K562 (cell line): ENCODE measurements at regions not wholly inside any gene's neighbourhood (a gene's known extent, or its start where the extent isn't known, plus 50 kb on each side); places are given as distances from the start of the nearest gene placed in this dataset.

Source experiments
- ATAC-seq: fragments of 200-7000 bp; cut with Tn5 transposase; 3 replicates; pipeline ENCODE4 v1.9.1; 2020; ENCODE audit warnings: moderate library complexity
- BruUV-seq: library from RNA; stranded (reverse); fragments of 400-500 nt; replicated peaks from 2 replicates; lab custom pipeline; 2021; lab: Mats Ljungman, UMichigan
- CTCF ChIA-PET: fragments of 300-600 bp; formaldehyde crosslinking; extraction: SDS; loops from one replicate; lab custom pipeline; 2021; ENCODE audit warnings: low intra/inter-chr PET ratio; lab: Yijun Ruan, JAX
- POLR2A ChIA-PET: fragments of 300-600, 350-650 bp; sonication (Branson Sonifier 250); formaldehyde crosslinking; extraction: SDS; loops from one replicate; lab custom pipeline; 2021; ENCODE audit warnings: antibody characterized with exemption, inconsistent platforms; lab: Yijun Ruan, JAX
- DNase-seq, 4 experiments: peaks; one replicate each; pipeline versions ENCODE4 v3.0.0 to v3.0.0-alpha.2; 2011 to 2018; ENCODE audit warnings: low spot score in 3 of 4, mixed read lengths in 3 of 4; ENCODE audit errors: extremely low read depth in 1 of 4
- FAIRE-seq: peaks from 2 replicates; lab custom pipeline; 2011; peaks lifted over from hg19 to GRCh38; lab: Jason Lieb, UNC
- H2AFZ ChIP-seq: 2 replicates; pipeline ENCODE4 v1.6.0; 2011; ENCODE audit warnings: low read depth, low read length, control low read depth, inconsistent platforms
- H3K27ac ChIP-seq: fragments of 200-600 bp; 3 replicates; pipeline ENCODE4 v1.8.0; 2011; ENCODE audit warnings: low read depth, mild to moderate bottlenecking, control low read depth, inconsistent platforms, low read length, moderate library complexity, mixed read lengths; ENCODE audit errors: extremely low read depth
- H3K27me3 ChIP-seq, 2 experiments: fragments of 300-600 bp in 1 of 2; 2 replicates in 1 of 2; 3 replicates in 1 of 2; pipeline versions ENCODE4 v1.6.0 to v1.8.0; 2011; ENCODE audit warnings: inconsistent platforms in 2 of 2, low read length in 2 of 2, mild to moderate bottlenecking in 1 of 2, mixed read lengths in 1 of 2, moderate library complexity in 1 of 2; ENCODE audit not compliant: control insufficient read depth in 2 of 2, insufficient read depth in 2 of 2
- H3K36me3 ChIP-seq: fragments of 300-600 bp; 3 replicates; pipeline ENCODE4 v1.8.0; 2011; ENCODE audit warnings: mild to moderate bottlenecking, low read length, inconsistent platforms; ENCODE audit not compliant: control insufficient read depth, insufficient read depth
- H3K4me1 ChIP-seq, 2 experiments: fragments of 200-600 bp in 1 of 2; replicated peaks in 1 of 2; 2 replicates in 1 of 2; 3 replicates in 1 of 2; pipeline versions ENCODE4 v1.5.1 to v1.8.0; 2011; ENCODE audit warnings: inconsistent platforms in 2 of 2, low read length in 2 of 2, mild to moderate bottlenecking in 1 of 2, mixed read lengths in 1 of 2, moderate library complexity in 1 of 2; ENCODE audit not compliant: control insufficient read depth in 2 of 2, insufficient read depth in 2 of 2
- H3K4me2 ChIP-seq: 2 replicates; pipeline ENCODE4 v1.6.1; 2011; ENCODE audit warnings: low read length, control low read depth, inconsistent platforms, mixed read lengths; ENCODE audit not compliant: insufficient read depth
- H3K4me3 ChIP-seq: fragments of 200-600 bp; sonication (generic), shearing (Covaris generic); 2 replicates; pipeline ENCODE4 v1.5.1; 2016; ENCODE audit warnings: control low read depth, inconsistent platforms
- H3K79me2 ChIP-seq: fragments of 200-600 bp; 3 replicates; pipeline ENCODE4 v1.8.0; 2011; ENCODE audit warnings: low read length, inconsistent platforms; ENCODE audit not compliant: control insufficient read depth, insufficient read depth
- H3K9ac ChIP-seq, 2 experiments: 2 replicates each; pipeline versions ENCODE4 v1.6.0 to v1.6.1; 2011; ENCODE audit warnings: low read depth in 2 of 2, low read length in 2 of 2, control low read depth in 1 of 2, inconsistent platforms in 1 of 2, mild to moderate bottlenecking in 1 of 2, mixed read lengths in 1 of 2; ENCODE audit not compliant: insufficient read depth in 1 of 2
- H3K9me1 ChIP-seq: one replicate; pipeline ENCODE4 v1.6.0; 2011; ENCODE audit warnings: inconsistent platforms, mild to moderate bottlenecking, low read length, moderate library complexity; ENCODE audit not compliant: control insufficient read depth, insufficient read depth
- H3K9me3 ChIP-seq: replicated peaks from 2 replicates; pipeline ENCODE4 v1.5.1; 2011; ENCODE audit warnings: low read depth, low read length, inconsistent platforms; ENCODE audit not compliant: control insufficient read depth, insufficient read depth
- H4K20me1 ChIP-seq: replicated peaks from 2 replicates; pipeline ENCODE4 v1.6.1; 2011; ENCODE audit warnings: low read length, inconsistent platforms, mixed read lengths; ENCODE audit not compliant: control insufficient read depth, insufficient read depth
- ATF1 ChIP-seq, 2 experiments: fragments of 450-650 bp in 1 of 2; IDR thresholded peaks; 2 replicates each; pipeline ENCODE4 v1.6.1; 2016; ENCODE audit warnings: missing compliant biosample characterization in 1 of 2, missing genetic modification characterization in 1 of 2
- ATF7 ChIP-seq: fragments of 450-650 bp; IDR thresholded peaks from 2 replicates; pipeline ENCODE4 v1.7.1; 2014; ENCODE audit warnings: mild to moderate bottlenecking, moderate library complexity
- CHD2 ChIP-seq: IDR thresholded peaks from 2 replicates; pipeline ENCODE4 v1.6.1; 2011; ENCODE audit warnings: low read depth, low read length
- E2F5 ChIP-seq: sonication (generic); formaldehyde crosslinking; IDR thresholded peaks from 2 replicates; pipeline ENCODE4 v1.8.0; 2022; ENCODE audit warnings: mild to moderate bottlenecking, missing genetic modification reagents
- FOXK1 ChIP-seq: sonication (generic); formaldehyde crosslinking; IDR thresholded peaks from 2 replicates; pipeline ENCODE4 v1.8.0; 2022; ENCODE audit warnings: missing genetic modification reagents, mild to moderate bottlenecking, borderline replicate concordance
- HLTF ChIP-seq: fragments of 450-650 bp; IDR thresholded peaks from 2 replicates; pipeline ENCODE4 v1.6.1; 2016
- IRF9 ChIP-seq: fragments of 450-650 bp; IDR thresholded peaks from 2 replicates; pipeline ENCODE4 v1.6.1; 2016; ENCODE audit warnings: missing biosample characterization, missing genetic modification characterization
- MEF2D ChIP-seq: conservative IDR thresholded peaks from 2 replicates; pipeline ENCODE4 v1.6.1; 2016; ENCODE audit warnings: low read depth, missing genetic modification characterization, missing compliant biosample characterization
- MLLT1 ChIP-seq, 2 experiments: fragments of 450-650 bp; IDR thresholded peaks; 2 replicates each; pipeline ENCODE4 v1.6.1; 2016
- NR0B1 ChIP-seq: fragments of 450-650 bp; IDR thresholded peaks from one replicate; pipeline ENCODE4 v1.6.1; 2018; ENCODE audit warnings: mild to moderate bottlenecking, moderate library complexity; ENCODE audit not compliant: partially characterized antibody
- POLR3A ChIP-seq: IDR thresholded peaks from 2 replicates; pipeline ENCODE4 v1.6.1; 2011; ENCODE audit warnings: borderline replicate concordance, mild to moderate bottlenecking, moderate library complexity; ENCODE audit not compliant: insufficient read length, insufficient read depth; ENCODE audit errors: extremely low read depth
- RERE ChIP-seq: sonication (generic); formaldehyde crosslinking; IDR thresholded peaks from 2 replicates; pipeline ENCODE4 v1.8.0; 2023; ENCODE audit warnings: missing genetic modification reagents, mild to moderate bottlenecking, borderline replicate concordance
- SIN3B ChIP-seq: fragments of 450-650 bp; IDR thresholded peaks from 2 replicates; pipeline ENCODE4 v1.6.1; 2017; ENCODE audit warnings: low read depth, mild to moderate bottlenecking, moderate library complexity
- WGBS: fragments of 100-300 bp; shearing (Covaris generic); methylation state at CpG from one replicate; pipeline ENCODE4 v1.1.6; 2016; ENCODE audit warnings: low coverage, mixed read lengths; ENCODE audit not compliant: insufficient coverage; ENCODE audit errors: missing lambda C conversion rate; 5-methylcytosine and 5-hydroxymethylcytosine counted together
- in situ Hi-C: fragments of 300-500 bp; cut with MboI; formaldehyde crosslinking; loops from 4 replicates; pipeline ENCODE4 v1.15.0; 2018; ENCODE audit warnings: inconsistent platforms, mixed read lengths
- intact Hi-C: fragments of 100-400 bp; cut with micrococcal nuclease; formaldehyde crosslinking; loops from 2 replicates; pipeline ENCODE4 v1.14.2; 2022

- Histone ChIP-seq H3K9ac (no peak overlapping the region), H2AFZ (no peak overlapping the region), H3K9me1 (no peaks in the 10 kb centered on the region), H4K20me1 (no peaks in the 10 kb centered on the region), H3K4me3 (no peak overlapping the region), H3K4me1 (no peaks in the 10 kb centered on the region; a peak in 1 of 5 replicates), H3K36me3 (no peaks in the 10 kb centered on the region), H3K9me3 (no peaks in the 10 kb centered on the region), H3K79me2 (no peaks in the 10 kb centered on the region), H3K27me3 (no peaks in the 10 kb centered on the region; a peak in 1 of 5 replicates), H3K27ac (no peak overlapping the region), H3K4me2 (no peak overlapping the region)
- ChIA-PET CTCF (no interaction called here), POLR2A (no interaction called here)
- ATAC-seq (no peak), FAIRE-seq (no peak), DNase-seq (no peak)
- intact Hi-C loops, result no loop called here
- in situ Hi-C loops, result no loop called here
- WGBS, result 4% methylated on average over 7 of the region's 9 CpGs
- no TSS peak for BruUV-seq
- no peak for TF ChIP-seq HLTF
- no peak for TF ChIP-seq POLR3A
- no peak for TF ChIP-seq MLLT1 (IDR thresholded peaks at IDR 0.05)
- no peak for TF ChIP-seq FOXK1 (CRISPR knock-in tag)
- TF ChIP-seq ATF1 (CRISPR knock-in tag; IDR thresholded peaks at IDR 0.05), result no peak
- TF ChIP-seq ATF1 (tag; IDR thresholded peaks at IDR 0.05), result no peak
- no peak for TF ChIP-seq SIN3B
- no peak for TF ChIP-seq CHD2
- no peak for TF ChIP-seq MEF2D
- TF ChIP-seq ATF7, result no peak
- TF ChIP-seq IRF9, result no peak
- no peak for TF ChIP-seq NR0B1
- TF ChIP-seq RERE (CRISPR knock-in tag), result no peak
- no peak for TF ChIP-seq E2F5 (CRISPR knock-in tag)
Measured at GRCh38 chr22:48235744-48236143, 1473.3 kb downstream of the TBC1D22A start.
